H1 (cell line): ENCODE measurements at regions not wholly inside any gene's neighbourhood (a gene's known extent, or its start where the extent isn't known, plus 50 kb on each side); places are given as distances from the start of the nearest gene placed in this dataset.

ENCODE experiments used
- CTCF ChIA-PET: fragments of 300-600 bp; sonication (Branson Sonifier 250); formaldehyde crosslinking; loops from one replicate; lab custom pipeline; 2021; ENCODE audit not compliant: partially characterized antibody; lab: Charles Lee
- POLR2A ChIA-PET: fragments of 300-600 bp; sonication (Branson Sonifier 250); formaldehyde crosslinking; loops from one replicate; lab custom pipeline; 2021; ENCODE audit warnings: inconsistent platforms; ENCODE audit not compliant: partially characterized antibody; lab: Charles Lee
- DNase-seq, 2 experiments: peaks; one replicate each; pipeline versions ENCODE4 v3.0.0 to v3.0.0-alpha.2; 2010 to 2022; ENCODE audit warnings: low spot score in 2 of 2, low read depth in 1 of 2, mixed read lengths in 1 of 2
- FAIRE-seq: peaks from 2 replicates; lab custom pipeline; 2011; peaks lifted over from hg19 to GRCh38; lab: Jason Lieb, UNC
- H2AFZ ChIP-seq: 2 replicates; pipeline ENCODE4 v1.8.1; 2012; ENCODE audit warnings: low read length, inconsistent platforms
- H2AK5ac ChIP-seq: 2 replicates; pipeline ENCODE4 v1.6.1; 2013; ENCODE audit warnings: low read depth, low read length
- H2BK120ac ChIP-seq: replicated peaks from 2 replicates; pipeline ENCODE3; 2013; ENCODE audit warnings: low read depth, low read length, inconsistent platforms
- H2BK12ac ChIP-seq: 2 replicates; pipeline ENCODE4 v1.6.1; 2013; ENCODE audit warnings: low read depth, low read length
- H2BK15ac ChIP-seq: 2 replicates; pipeline ENCODE4 v1.6.1; 2013; ENCODE audit warnings: low read length
- H2BK20ac ChIP-seq: 2 replicates; pipeline ENCODE4 v1.6.1; 2013; ENCODE audit warnings: low read length
- H2BK5ac ChIP-seq: 2 replicates; pipeline ENCODE4 v1.6.1; 2013; ENCODE audit warnings: low read depth, low read length
- H3K14ac ChIP-seq: 2 replicates; pipeline ENCODE4 v1.6.1; 2013; ENCODE audit warnings: inconsistent platforms; ENCODE audit not compliant: insufficient read length
- H3K18ac ChIP-seq: 2 replicates; pipeline ENCODE4 v1.6.1; 2013; ENCODE audit warnings: low read length; ENCODE audit errors: extremely low read depth
- H3K23ac ChIP-seq: 2 replicates; pipeline ENCODE4 v1.6.1; 2013; ENCODE audit warnings: inconsistent platforms; ENCODE audit not compliant: insufficient read length
- H3K23me2 ChIP-seq: 2 replicates; pipeline ENCODE4 v1.6.1; 2013; ENCODE audit warnings: low read depth, low read length
- H3K27ac ChIP-seq: 2 replicates; pipeline ENCODE4 v1.6.1; 2011; ENCODE audit warnings: low read depth, low read length, inconsistent platforms
- H3K27me3 ChIP-seq, 4 experiments: replicated peaks in 1 of 4; 1 replicate in 1 of 4; 2 replicates in 3 of 4; pipeline versions ENCODE4 v1.6.1 to v1.8.1; 2011 to 2013; ENCODE audit warnings: low read length in 3 of 4, mild to moderate bottlenecking in 3 of 4, inconsistent platforms in 2 of 4, mixed read lengths in 2 of 4, moderate library complexity in 1 of 4; ENCODE audit not compliant: control insufficient read depth in 3 of 4, insufficient read depth in 3 of 4; ENCODE audit errors: extremely low read depth in 1 of 4
- H3K36me3 ChIP-seq, 4 experiments: 2 replicates each; pipeline versions ENCODE4 v1.6.1 to v1.8.1; 2011 to 2013; ENCODE audit warnings: mild to moderate bottlenecking in 4 of 4, low read length in 3 of 4, moderate library complexity in 2 of 4, control low read depth in 1 of 4, inconsistent platforms in 1 of 4; ENCODE audit not compliant: insufficient read depth in 4 of 4, control insufficient read depth in 2 of 4
- H3K4ac ChIP-seq: replicated peaks from 2 replicates; pipeline ENCODE3; 2013; ENCODE audit warnings: low read length, low read depth, mixed read lengths, inconsistent platforms; ENCODE audit not compliant: insufficient read length
- H3K4me1 ChIP-seq, 4 experiments: replicated peaks in 1 of 4; 1 replicate in 1 of 4; 2 replicates in 3 of 4; pipeline versions ENCODE4 v1.6.1 to v1.8.1; 2011 to 2013; ENCODE audit warnings: low read length in 3 of 4, inconsistent platforms in 2 of 4, mixed read lengths in 1 of 4; ENCODE audit not compliant: insufficient read depth in 4 of 4, control insufficient read depth in 3 of 4
- H3K4me2 ChIP-seq, 2 experiments: 2 replicates each; pipeline versions ENCODE4 v1.6.1 to v1.8.1; 2011 to 2013; ENCODE audit warnings: low read depth in 2 of 2, low read length in 2 of 2, control low read depth in 1 of 2, inconsistent platforms in 1 of 2, mild to moderate bottlenecking in 1 of 2; ENCODE audit not compliant: insufficient read depth in 1 of 2
- H3K4me3 ChIP-seq, 4 experiments: fragments of 200-600, 300-600 bp in 1 of 4; sonication (generic), shearing (Covaris generic), sonication (Bioruptor Twin) in 1 of 4; 2 replicates each; pipeline versions ENCODE4 v1.5.1 to v1.8.1; 2011 to 2016; ENCODE audit warnings: low read length in 4 of 4, low read depth in 3 of 4, control low read depth in 2 of 4, inconsistent platforms in 2 of 4, mild to moderate bottlenecking in 2 of 4, mixed read lengths in 1 of 4, moderate library complexity in 1 of 4; ENCODE audit not compliant: insufficient read depth in 2 of 4; ENCODE audit errors: extremely low read depth in 1 of 4
- H3K56ac ChIP-seq: replicated peaks from 2 replicates; pipeline ENCODE3; 2013; ENCODE audit warnings: low read depth, mild to moderate bottlenecking, mixed read lengths, low read length, inconsistent platforms; ENCODE audit not compliant: insufficient read length
- H3K79me1 ChIP-seq: 2 replicates; pipeline ENCODE4 v1.6.1; 2013; ENCODE audit warnings: low read depth, low read length, control low read depth
- H3K79me2 ChIP-seq, 2 experiments: 2 replicates each; pipeline versions ENCODE4 v1.6.1 to v1.8.1; 2012 to 2013; ENCODE audit warnings: low read length in 2 of 2, mild to moderate bottlenecking in 2 of 2, inconsistent platforms in 1 of 2; ENCODE audit not compliant: insufficient read depth in 2 of 2, control insufficient read depth in 1 of 2
- H3K9ac ChIP-seq, 4 experiments: replicated peaks in 1 of 4; 1 replicate in 1 of 4; 2 replicates in 3 of 4; pipeline versions ENCODE4 v1.6.1 to v1.8.1; 2011 to 2013; ENCODE audit warnings: low read depth in 3 of 4, low read length in 3 of 4, control low read depth in 2 of 4, mild to moderate bottlenecking in 2 of 4, moderate library complexity in 2 of 4, inconsistent platforms in 1 of 4; ENCODE audit errors: extremely low read depth in 1 of 4
- H3K9me3 ChIP-seq, 2 experiments: 2 replicates each; pipeline versions ENCODE4 v1.6.1 to v1.8.1; 2012 to 2013; ENCODE audit warnings: mild to moderate bottlenecking in 2 of 2, moderate library complexity in 2 of 2, control low read depth in 1 of 2, inconsistent platforms in 1 of 2, low read depth in 1 of 2, low read length in 1 of 2, mixed read lengths in 1 of 2; ENCODE audit not compliant: insufficient read depth in 2 of 2
- H4K20me1 ChIP-seq, 2 experiments: replicated peaks in 1 of 2; 2 replicates each; pipeline versions ENCODE3 to v1.8.1; 2011 to 2013; ENCODE audit warnings: inconsistent platforms in 2 of 2, low read length in 2 of 2, mild to moderate bottlenecking in 1 of 2; ENCODE audit not compliant: insufficient read depth in 2 of 2, control insufficient read depth in 1 of 2
- H4K5ac ChIP-seq: 2 replicates; pipeline ENCODE4 v1.6.1; 2013; ENCODE audit warnings: low read length, low read depth, mixed read lengths, inconsistent platforms; ENCODE audit not compliant: insufficient read length
- H4K8ac ChIP-seq: 2 replicates; pipeline ENCODE4 v1.8.0; 2013; ENCODE audit warnings: mild to moderate bottlenecking, moderate library complexity, low read length, inconsistent platforms; ENCODE audit not compliant: insufficient read depth; ENCODE audit errors: extremely low read depth
- H4K91ac ChIP-seq: replicated peaks from 2 replicates; pipeline ENCODE3; 2013; ENCODE audit warnings: low read length, mixed read lengths, inconsistent platforms; ENCODE audit not compliant: insufficient read length
- GTF2F1 ChIP-seq: IDR thresholded peaks from 2 replicates; pipeline ENCODE4 v1.6.1; 2012; ENCODE audit warnings: low read depth, low read length, improper control_type of control experiment, borderline replicate concordance
- JUN ChIP-seq: IDR thresholded peaks from 2 replicates; pipeline ENCODE4 v1.6.1; 2011; ENCODE audit warnings: low read depth, mild to moderate bottlenecking, improper control_type of control experiment, low read length
- PHF8 ChIP-seq: fragments of 200-600 bp; sonication (generic); conservative IDR thresholded peaks from 2 replicates; pipeline ENCODE4 v1.7.1; 2012; ENCODE audit warnings: low read depth, mild to moderate bottlenecking, inconsistent platforms, low read length, moderate library complexity
- WGBS, 2 experiments: shearing (Covaris generic) in 1 of 2; methylation state at CpG; one replicate each; pipeline versions ENCODE4 v1.1.6 to v1.1.7; 2013 to 2015; ENCODE audit warnings: low lambda C conversion rate in 2 of 2, mixed read lengths in 2 of 2, inconsistent platforms in 1 of 2, low coverage in 1 of 2, missing lambda C conversion rate in 1 of 2; ENCODE audit not compliant: insufficient replicate concordance in 2 of 2, insufficient coverage in 1 of 2, insufficient read length in 1 of 2; ENCODE audit errors: extremely low coverage in 1 of 2, missing lambda C conversion rate in 1 of 2; 5-methylcytosine and 5-hydroxymethylcytosine counted together

DNA sequence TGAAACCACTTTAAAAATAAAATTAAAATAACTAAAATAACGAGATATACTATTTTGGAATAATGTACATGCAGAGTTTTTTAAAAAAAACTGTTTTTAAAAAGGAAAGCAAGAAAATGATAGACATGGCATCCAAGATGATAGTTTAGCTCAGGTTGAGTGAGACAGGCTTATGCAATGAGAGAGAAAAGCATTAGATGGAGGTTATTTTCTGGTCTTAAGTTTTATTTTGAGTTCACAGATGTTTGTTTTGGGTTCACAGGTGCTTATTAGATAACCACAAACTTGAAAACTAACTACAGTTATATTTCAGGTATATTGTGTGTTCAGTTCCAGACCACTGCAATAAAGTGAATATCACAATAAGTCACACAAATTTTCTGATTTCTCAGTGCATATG, 413.6 kb upstream of the TMCO5A start:
- WGBS, 2 experiments: 76% methylated on average over 1 of the region's 1 CpG; no CpG with 5 or more reads in 1 of the 2 experiments

More for the DNA sequence above, 413.6 kb upstream of the TMCO5A start:
- Histone ChIP-seq H2BK20ac (no peak overlapping the region), H3K79me2 (no peaks in the 10 kb centered on the region), H3K23ac (no peak overlapping the region), H4K20me1 (no peaks in the 10 kb centered on the region), H3K4me2 (no peak overlapping the region), H3K79me1 (no peaks in the 10 kb centered on the region), H3K36me3 (no peaks in the 10 kb centered on the region), H4K8ac (no peak overlapping the region), H2AFZ (no peak overlapping the region), H2BK12ac (no peak overlapping the region), H3K4ac (no peak overlapping the region), H3K27me3 (no peaks in the 10 kb centered on the region), H3K4me1 (no peaks in the 10 kb centered on the region), H2BK120ac (no peak overlapping the region), H3K14ac (no peak overlapping the region), H2BK5ac (no peak overlapping the region), H2BK15ac (no peak overlapping the region), H2AK5ac (no peak overlapping the region), H4K5ac (no peak overlapping the region), H3K27ac (no peak overlapping the region), H4K91ac (no peak overlapping the region), H3K4me3 (no peak overlapping the region), H3K23me2 (no peaks in the 10 kb centered on the region), H3K9ac (no peak overlapping the region), H3K18ac (no peak overlapping the region), H3K9me3 (no peaks in the 10 kb centered on the region), H3K56ac (no peak overlapping the region)
- CTCF ChIA-PET: no interaction called here
- TF ChIP-seq PHF8 (no peak), JUN (no peak), GTF2F1 (no peak)
- DNase-seq (no peak), FAIRE-seq (no peak)
- POLR2A ChIA-PET: no interaction called here
